ENCODE measurements at regions not wholly inside any gene's neighbourhood (a gene's known extent, or its start where the extent isn't known, plus 50 kb on each side); places are given as distances from the start of the nearest gene placed in this dataset.

DNA sequence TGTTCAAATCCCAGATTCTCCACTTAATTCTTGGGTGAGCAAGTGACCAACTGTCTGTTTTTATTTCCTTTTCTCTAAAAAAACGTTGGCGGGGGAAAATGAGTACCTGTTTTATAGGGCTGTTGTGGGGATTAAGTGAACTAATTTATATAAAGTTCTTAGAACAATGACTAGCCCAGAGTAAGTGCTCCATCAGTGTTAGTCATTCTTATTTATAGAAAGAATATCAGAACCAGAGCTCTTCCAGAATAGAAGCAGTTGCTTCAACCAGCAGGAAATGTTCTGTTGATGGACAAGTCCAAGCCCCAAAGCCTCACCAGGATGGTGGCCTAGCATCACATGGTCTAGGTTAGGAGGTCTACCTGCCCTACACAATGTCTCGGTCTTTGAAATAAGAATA lies 379.2 kb downstream of the ACTL7B start:
- no peaks in the 10 kb centered on the region for H3K36me3 Mint-ChIP-seq (ENCODE audit: low read depth)

DNA sequence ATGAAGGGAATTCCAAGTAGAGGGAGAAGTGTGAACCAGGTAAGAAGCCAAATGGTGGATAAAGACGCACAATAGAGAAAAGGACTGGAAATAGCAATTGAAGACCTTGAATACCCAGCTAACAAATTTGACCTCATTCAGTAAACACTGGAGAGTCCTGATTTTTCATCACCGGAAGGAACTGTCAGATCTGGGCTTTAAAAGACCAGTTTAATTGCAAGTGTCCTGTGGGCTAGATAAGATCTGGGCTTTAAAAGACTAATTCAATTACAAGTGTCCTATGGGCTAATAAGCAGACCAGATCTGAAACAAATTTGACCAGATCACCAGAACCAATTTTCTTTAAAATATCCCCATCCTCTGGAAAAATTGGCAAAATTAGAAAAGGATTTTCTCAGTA lies 380.0 kb downstream of the ACTL7B start:
- H3K36me3 Mint-ChIP-seq (ENCODE audit: low read depth), result no peaks in the 10 kb centered on the region
- no peaks in the 10 kb centered on the region for H3K27me3 Mint-ChIP-seq (ENCODE audit: low read depth)
- H3K9me3 Mint-ChIP-seq, result no peaks in the 10 kb centered on the region
- no peak overlapping the region for H3K4me3 Mint-ChIP-seq
- H3K4me1 Mint-ChIP-seq (ENCODE audit: low read depth), result no peaks in the 10 kb centered on the region
- no peak overlapping the region for H3K27ac Mint-ChIP-seq

More for the DNA sequence above, 379.2 kb downstream of the ACTL7B start:
- H3K27ac Mint-ChIP-seq, result no peak overlapping the region
- no peaks in the 10 kb centered on the region for H3K4me1 Mint-ChIP-seq (ENCODE audit: low read depth)
- no peak overlapping the region for H3K4me3 Mint-ChIP-seq
- no peaks in the 10 kb centered on the region for H3K9me3 Mint-ChIP-seq
- no peaks in the 10 kb centered on the region for H3K27me3 Mint-ChIP-seq (ENCODE audit: low read depth)

DNA sequence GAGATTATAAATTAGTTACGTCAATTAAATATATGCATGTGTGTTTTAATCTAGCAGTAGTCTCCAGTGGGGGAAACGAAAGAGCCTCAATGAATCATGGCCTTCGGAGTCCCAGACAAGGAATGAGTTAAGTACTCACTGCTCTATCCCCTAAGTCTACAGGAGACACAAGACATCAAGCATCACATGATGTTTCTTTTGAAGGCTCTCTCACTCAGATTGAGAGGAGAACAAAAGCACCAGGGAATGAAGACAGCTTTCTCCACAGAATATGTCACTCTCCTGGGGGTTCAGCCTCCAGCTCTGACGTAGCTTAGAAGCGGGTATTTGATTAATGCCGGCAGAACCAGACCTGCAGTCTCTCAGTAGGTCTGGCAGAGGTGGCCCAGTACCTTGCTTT lies 381.4 kb downstream of the ACTL7B start:
- Mint-ChIP-seq H3K27ac (no peak overlapping the region), H3K4me1 (ENCODE audit: low read depth) (no peaks in the 10 kb centered on the region), H3K9me3 (peaks cover 3% of the 10 kb centered on the region), H3K4me3 (no peak overlapping the region), H3K36me3 (ENCODE audit: low read depth) (no peaks in the 10 kb centered on the region), H3K27me3 (ENCODE audit: low read depth) (no peaks in the 10 kb centered on the region)

DNA sequence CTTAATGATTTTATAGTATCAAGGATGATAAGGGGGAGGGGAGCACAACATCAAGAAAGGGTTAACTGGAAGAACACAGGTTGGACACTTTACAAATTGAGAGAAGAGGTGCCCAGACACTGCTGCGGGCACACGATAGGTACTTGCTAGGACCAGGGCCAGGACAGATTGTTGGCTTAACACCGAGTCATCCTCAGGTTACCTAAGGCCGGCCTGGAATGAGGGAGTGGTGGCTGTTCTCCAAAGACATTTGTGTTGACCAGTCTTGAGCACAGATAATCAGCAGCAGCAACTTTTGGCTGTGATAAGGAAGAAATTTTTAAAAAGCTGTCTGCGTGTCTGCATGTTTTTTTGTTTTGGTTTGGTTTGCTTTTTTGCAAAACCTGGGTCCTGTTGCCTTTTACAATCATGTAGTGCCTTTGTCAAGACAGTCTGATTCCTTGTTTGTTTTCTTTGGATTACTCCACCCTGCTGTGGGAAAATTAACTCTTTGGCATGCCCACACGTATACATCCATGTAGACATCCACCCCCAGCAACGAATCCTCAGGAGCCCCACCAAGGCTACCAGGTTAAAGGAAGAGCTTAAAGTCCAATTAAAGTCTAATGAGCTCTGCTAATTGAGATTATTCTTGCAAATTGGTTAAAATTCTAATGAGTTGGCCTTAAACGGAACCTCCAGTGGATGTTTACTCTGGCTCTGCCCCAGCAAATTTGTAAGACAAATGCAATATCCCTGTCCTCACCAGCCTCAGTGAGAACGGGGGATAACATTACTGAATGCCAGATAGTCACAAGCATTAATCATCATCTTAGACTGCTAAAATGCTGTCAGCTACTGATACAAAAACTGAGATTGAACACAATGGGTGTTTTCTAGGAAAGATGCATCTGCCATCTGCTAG lies 382.3 kb downstream of the ACTL7B start:
- no peaks in the 10 kb centered on the region for H3K36me3 Mint-ChIP-seq (ENCODE audit: low read depth)
- no peak overlapping the region for H3K27ac Mint-ChIP-seq
- H3K4me1 Mint-ChIP-seq (ENCODE audit: low read depth), result no peaks in the 10 kb centered on the region
- no peaks in the 10 kb centered on the region for H3K27me3 Mint-ChIP-seq (ENCODE audit: low read depth)
- H3K4me3 Mint-ChIP-seq, result no peak overlapping the region
- peaks cover 3% of the 10 kb centered on the region for H3K9me3 Mint-ChIP-seq

DNA sequence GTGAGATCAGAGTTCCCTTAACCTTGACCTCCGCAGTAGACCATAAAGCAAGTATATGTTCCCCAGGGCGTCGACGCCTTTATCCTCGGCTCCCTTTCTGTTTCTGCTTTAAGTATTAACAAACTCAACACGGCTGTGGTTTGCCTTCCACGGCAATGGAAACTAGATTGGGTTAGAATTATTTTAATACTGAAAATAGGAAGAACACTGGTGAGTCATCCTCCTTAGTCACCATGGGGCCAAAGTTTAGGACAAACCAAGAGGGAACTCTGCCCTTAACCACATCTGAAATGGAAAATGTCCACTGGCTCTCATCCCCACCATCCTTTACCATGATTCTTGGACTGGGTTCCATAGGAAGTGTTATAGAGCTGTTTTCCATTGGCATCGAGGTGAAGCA lies 386.1 kb downstream of the ACTL7B start:
- no peak overlapping the region for H3K4me3 Mint-ChIP-seq
- H3K4me1 Mint-ChIP-seq (ENCODE audit: low read depth), result no peaks in the 10 kb centered on the region
- H3K27me3 Mint-ChIP-seq (ENCODE audit: low read depth), result no peaks in the 10 kb centered on the region
- peaks cover 3% of the 10 kb centered on the region for H3K9me3 Mint-ChIP-seq
- no peak overlapping the region for H3K27ac Mint-ChIP-seq
- no peaks in the 10 kb centered on the region for H3K36me3 Mint-ChIP-seq (ENCODE audit: low read depth)

DNA sequence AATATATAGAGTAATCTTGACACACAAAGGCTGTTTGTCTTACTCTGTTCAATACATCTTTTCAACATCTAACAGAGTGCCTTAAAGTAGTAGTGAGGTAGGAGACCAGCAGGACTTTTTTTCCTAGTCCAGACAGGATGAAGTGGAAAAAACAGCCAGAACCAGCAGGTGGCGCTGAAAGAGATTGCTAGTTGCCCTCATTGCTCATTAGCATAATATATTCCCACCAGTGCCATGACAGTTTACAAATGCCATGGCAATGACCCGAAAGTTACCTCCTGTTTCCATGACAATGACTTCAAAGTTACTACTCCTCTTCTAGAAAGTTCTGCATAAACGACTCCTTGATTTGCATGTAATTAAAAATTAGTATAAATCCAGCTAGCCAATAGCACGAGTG lies 387.4 kb downstream of the ACTL7B start:
- Mint-ChIP-seq H3K4me1 (ENCODE audit: low read depth) (no peaks in the 10 kb centered on the region), H3K9me3 (peaks cover 3% of the 10 kb centered on the region), H3K27me3 (ENCODE audit: low read depth) (no peaks in the 10 kb centered on the region), H3K4me3 (no peak overlapping the region), H3K27ac (no peak overlapping the region), H3K36me3 (ENCODE audit: low read depth) (no peaks in the 10 kb centered on the region)

DNA sequence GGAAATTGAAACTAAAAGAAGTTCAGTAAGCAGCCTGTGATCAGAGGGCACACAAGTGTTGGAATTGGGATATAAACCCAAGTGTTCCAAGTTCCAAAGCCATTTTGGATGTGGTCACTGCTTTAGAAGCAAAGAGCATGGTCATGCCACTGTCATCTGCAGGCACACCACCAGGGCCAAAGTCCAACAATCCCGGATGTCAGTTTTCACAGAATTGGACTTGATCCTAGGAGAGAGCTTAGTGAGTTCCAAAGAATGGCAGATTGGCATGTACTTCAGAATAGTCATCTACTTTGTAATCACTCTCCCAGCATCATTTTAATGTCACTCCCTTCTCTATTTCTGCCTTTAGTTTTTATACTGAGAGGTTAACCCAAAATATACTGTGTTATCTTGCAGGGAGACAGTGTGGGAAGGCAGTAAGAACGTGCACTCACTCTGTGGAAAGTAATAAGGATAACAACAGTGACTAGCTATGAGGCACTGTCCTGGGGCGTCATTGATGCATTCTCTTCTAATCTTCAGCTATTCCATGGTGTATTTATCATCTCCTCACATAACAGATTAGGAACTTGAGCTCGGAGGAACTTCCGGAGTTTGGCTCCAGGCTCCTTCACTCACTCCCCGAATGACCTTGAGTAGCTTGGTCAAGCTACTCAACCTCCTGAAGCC lies 388.0 kb downstream of the ACTL7B start:
- Mint-ChIP-seq H3K4me1 (ENCODE audit: low read depth) (no peaks in the 10 kb centered on the region), H3K27me3 (ENCODE audit: low read depth) (no peaks in the 10 kb centered on the region), H3K27ac (no peak overlapping the region), H3K4me3 (no peak overlapping the region), H3K36me3 (ENCODE audit: low read depth) (no peaks in the 10 kb centered on the region), H3K9me3 (peaks cover 3% of the 10 kb centered on the region)

DNA sequence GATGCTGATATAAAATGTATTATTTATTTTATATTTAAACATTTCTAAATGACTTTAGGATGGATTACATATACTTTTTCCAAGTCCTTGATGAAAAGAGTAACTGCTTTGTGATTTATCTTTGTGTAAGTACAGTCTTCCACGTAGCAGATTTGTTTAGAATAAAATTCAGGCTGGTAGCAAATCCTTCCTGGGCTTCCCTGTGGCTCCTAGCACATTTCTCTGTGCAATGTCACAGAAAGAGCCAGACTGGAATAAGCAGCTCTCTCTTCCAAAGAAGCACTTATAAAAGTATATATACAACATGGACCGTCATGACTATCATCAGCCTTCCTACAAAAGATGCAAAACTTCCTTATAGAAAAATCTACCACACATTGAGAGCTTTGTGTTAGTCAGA lies 388.6 kb downstream of the ACTL7B start:
- Mint-ChIP-seq H3K9me3 (peaks cover 3% of the 10 kb centered on the region), H3K4me3 (no peak overlapping the region), H3K27me3 (ENCODE audit: low read depth) (no peaks in the 10 kb centered on the region), H3K4me1 (ENCODE audit: low read depth) (no peaks in the 10 kb centered on the region), H3K27ac (no peak overlapping the region), H3K36me3 (ENCODE audit: low read depth) (no peaks in the 10 kb centered on the region)

DNA sequence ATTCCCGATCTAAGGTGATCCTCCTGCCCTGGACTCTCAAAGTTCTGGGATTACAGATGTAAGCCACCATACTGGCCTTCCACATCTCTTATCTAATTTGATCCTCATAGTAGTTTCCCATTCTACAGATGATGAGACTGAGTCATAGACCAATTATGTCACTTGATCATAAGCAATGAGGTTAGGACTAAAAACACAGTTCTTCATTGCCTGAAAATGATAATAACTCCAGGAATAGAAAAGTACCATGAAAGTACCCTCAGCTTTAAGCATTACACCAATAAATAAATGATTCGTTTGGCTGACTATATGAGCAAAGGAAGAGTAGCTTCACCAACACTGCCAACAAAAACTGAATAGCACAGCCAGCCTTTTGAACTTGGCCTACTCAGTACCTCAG lies 389.5 kb downstream of the ACTL7B start:
- Mint-ChIP-seq H3K36me3 (ENCODE audit: low read depth) (no peaks in the 10 kb centered on the region), H3K27me3 (ENCODE audit: low read depth) (no peaks in the 10 kb centered on the region), H3K27ac (no peak overlapping the region), H3K9me3 (peaks cover 3% of the 10 kb centered on the region), H3K4me3 (no peak overlapping the region), H3K4me1 (ENCODE audit: low read depth) (no peaks in the 10 kb centered on the region)

DNA sequence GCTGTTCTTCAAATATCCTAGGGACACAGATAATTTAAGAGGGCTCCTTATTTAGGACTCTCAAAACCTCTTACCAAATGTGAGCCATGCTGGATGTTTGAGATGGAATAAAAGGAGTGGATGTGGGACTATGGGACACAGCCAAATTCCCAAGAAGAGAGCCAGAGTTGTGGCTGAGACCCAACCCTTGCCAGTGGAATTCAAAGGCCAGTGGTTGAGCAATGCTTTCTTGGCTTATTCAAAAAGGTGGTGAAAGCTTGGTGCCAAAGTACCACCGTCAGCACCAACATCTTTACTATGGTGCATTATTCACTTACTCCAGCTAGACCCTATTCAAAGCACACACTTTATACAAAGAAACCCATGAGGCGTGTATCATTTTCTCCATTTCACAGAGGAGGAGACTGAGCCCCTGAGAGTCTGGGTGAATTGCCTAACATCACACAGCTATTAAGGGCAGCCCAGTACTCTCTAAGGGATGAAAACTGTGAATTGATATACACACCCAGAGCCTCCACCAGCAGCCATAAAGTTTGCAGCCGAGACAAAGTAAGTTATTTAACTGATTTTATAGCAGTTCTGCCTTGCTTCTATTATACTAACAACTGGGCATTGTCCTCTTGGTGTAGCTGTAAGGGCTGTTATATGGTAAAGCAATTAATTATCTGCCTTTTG lies 391.7 kb downstream of the ACTL7B start:
- Mint-ChIP-seq H3K27ac (no peak overlapping the region), H3K4me1 (ENCODE audit: low read depth) (no peaks in the 10 kb centered on the region), H3K36me3 (ENCODE audit: low read depth) (no peaks in the 10 kb centered on the region), H3K9me3 (no peaks in the 10 kb centered on the region), H3K4me3 (no peak overlapping the region), H3K27me3 (ENCODE audit: low read depth) (no peaks in the 10 kb centered on the region)

DNA sequence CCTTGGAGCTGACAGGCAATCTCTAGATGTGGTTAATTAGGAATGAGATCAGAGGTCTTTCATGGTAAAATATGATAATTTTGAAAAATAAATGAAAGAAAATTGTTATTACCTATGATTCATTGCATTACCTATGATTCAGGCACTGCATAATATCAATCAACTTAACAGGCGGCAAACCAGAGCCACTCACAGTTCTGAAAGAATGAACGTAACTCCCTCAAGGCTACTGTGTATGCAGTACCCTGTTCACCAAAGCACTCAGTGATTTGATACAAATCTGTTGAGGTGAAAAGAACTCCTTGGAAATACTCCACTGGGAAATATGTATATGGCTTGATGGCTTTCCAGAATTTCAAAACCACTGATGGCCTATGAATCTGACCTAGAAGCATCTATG lies 398.9 kb downstream of the ACTL7B start:
- no peaks in the 10 kb centered on the region for H3K4me1 Mint-ChIP-seq (ENCODE audit: low read depth)
- H3K27me3 Mint-ChIP-seq (ENCODE audit: low read depth), result no peaks in the 10 kb centered on the region
- H3K9me3 Mint-ChIP-seq, result no peaks in the 10 kb centered on the region
- H3K27ac Mint-ChIP-seq, result no peak overlapping the region
- H3K36me3 Mint-ChIP-seq (ENCODE audit: low read depth), result no peaks in the 10 kb centered on the region
- no peak overlapping the region for H3K4me3 Mint-ChIP-seq

DNA sequence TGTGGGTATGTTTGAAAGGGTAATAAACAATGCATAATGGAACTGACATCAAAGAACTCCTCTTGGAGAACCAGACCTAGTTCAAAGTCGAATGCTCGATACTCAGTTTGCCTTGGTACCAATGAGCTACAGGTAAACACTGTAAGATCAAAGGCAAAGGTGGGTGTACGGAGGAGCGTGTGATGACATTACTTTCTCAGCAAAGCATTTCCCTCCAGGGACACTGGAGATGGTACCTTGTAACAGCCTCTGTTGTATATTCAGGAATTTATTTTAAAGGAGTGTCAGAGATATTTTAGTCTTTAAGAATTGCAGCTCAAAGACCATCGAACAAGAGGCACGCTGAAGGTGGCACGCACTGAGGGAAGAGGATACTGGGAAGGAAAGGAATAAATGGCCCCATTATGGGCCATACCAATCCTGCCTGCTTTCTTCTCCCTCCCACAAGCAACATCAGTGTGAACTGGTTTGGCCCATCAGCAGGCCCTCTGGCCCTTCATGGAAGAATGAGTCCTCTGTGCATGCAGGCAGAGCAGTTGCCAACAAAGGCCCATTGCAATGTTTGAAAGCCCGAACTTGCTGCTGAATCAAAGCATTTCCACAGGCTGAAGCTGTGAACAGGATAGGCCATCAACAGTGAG lies 410.2 kb downstream of the ACTL7B start:
- H3K4me1 Mint-ChIP-seq (ENCODE audit: low read depth), result no peaks in the 10 kb centered on the region
- no peaks in the 10 kb centered on the region for H3K36me3 Mint-ChIP-seq (ENCODE audit: low read depth)
- no peaks in the 10 kb centered on the region for H3K27me3 Mint-ChIP-seq (ENCODE audit: low read depth)
- peaks cover 16% of the 10 kb centered on the region for H3K9me3 Mint-ChIP-seq
- H3K27ac Mint-ChIP-seq, result no peak overlapping the region
- H3K4me3 Mint-ChIP-seq, result no peak overlapping the region

DNA sequence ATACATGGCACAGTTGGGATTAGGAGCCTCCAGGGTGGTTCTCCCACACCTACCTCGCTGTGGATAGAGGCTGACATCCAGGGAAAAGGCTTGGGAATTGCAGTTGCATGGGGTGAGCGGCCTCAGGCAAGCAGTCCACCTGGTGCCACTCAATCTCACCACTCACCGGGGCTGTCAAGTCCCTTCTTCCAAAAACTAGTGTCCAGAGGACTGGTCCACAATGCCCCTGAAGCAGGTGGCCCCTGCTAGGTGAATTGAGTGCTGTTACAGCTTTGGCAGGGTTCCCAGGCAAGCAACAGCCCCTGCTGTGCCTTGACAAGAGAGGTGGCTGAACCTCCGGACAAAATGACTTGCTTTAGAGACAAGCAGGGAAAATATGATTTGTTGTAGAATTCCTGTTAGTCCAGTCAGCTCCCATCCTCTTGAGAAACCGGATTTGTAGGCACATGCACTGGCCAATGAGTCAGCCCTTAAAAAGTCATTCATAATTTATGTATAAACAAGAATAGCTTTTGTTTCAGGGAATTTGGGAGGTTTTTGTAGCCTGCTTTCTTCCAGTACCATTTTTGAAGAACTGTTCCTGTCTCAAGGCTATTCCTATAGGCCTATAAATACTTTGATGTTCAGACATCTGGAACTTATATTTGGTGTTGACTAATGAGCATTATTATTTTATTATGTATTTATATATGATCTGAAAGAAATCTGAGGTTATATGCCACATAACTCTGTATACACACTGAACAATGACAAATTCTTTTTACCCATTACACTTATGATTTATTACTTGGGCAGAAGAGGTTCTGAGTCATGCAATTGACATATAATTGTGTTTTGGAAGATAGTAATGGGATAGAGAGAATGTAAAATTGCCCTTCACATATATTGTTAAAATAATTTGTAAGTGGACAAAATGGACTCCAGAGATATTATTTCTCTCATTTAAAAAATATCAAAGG lies 411.1 kb downstream of the ACTL7B start:
- Mint-ChIP-seq H3K36me3 (ENCODE audit: low read depth) (no peaks in the 10 kb centered on the region), H3K27ac (no peak overlapping the region), H3K9me3 (peaks cover 16% of the 10 kb centered on the region), H3K27me3 (ENCODE audit: low read depth) (no peaks in the 10 kb centered on the region), H3K4me3 (no peak overlapping the region), H3K4me1 (ENCODE audit: low read depth) (no peaks in the 10 kb centered on the region)

DNA sequence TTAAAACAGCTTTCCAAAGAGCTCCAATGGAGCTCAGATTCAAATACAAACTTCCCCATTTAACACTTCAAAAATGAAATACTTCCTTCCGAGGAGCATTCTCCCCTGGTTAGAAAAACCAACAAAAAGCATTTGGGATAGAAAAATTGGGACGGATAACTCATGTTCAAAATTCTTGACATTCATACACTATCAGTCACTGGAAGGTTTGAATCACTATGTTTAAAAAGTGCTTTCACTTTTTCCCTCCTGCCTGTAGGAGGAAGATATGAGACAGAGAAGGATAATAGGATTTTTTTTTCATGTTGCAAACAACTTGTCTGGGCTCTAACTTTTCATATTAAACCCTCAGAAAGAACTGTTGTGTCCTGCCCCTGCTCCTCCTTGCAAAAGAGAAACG lies 412.0 kb downstream of the ACTL7B start:
- Mint-ChIP-seq H3K9me3 (peaks cover 12% of the 10 kb centered on the region), H3K36me3 (ENCODE audit: low read depth) (no peaks in the 10 kb centered on the region), H3K4me1 (ENCODE audit: low read depth) (no peaks in the 10 kb centered on the region), H3K27me3 (ENCODE audit: low read depth) (no peaks in the 10 kb centered on the region), H3K27ac (no peak overlapping the region), H3K4me3 (no peak overlapping the region)
